IPS-18a (cell line): ENCODE measurements at regions not wholly inside any gene's neighbourhood (a gene's known extent, or its start where the extent isn't known, plus 50 kb on each side); places are given as distances from the start of the nearest gene placed in this dataset.

Source experiments
- H3K27ac ChIP-seq: one replicate; pipeline ENCODE4 v1.5.1; 2013; ENCODE audit warnings: low read length
- H3K27me3 ChIP-seq: one replicate; pipeline ENCODE4 v1.6.1; 2013; ENCODE audit warnings: mild to moderate bottlenecking, low read length; ENCODE audit not compliant: control insufficient read depth, insufficient read depth
- H3K36me3 ChIP-seq: one replicate; pipeline ENCODE4 v1.6.1; 2013; ENCODE audit warnings: low read depth, low read length; ENCODE audit not compliant: control insufficient read depth
- H3K4me1 ChIP-seq: one replicate; pipeline ENCODE4 v1.6.1; 2013; ENCODE audit warnings: low read depth, low read length; ENCODE audit not compliant: control insufficient read depth
- H3K4me3 ChIP-seq: one replicate; pipeline ENCODE4 v1.5.1; 2013; ENCODE audit warnings: low read length
- H3K9ac ChIP-seq: one replicate; pipeline ENCODE4 v1.6.1; 2013; ENCODE audit warnings: mild to moderate bottlenecking, low read length, moderate library complexity
- H3K9me3 ChIP-seq: one replicate; pipeline ENCODE4 v1.6.1; 2013; ENCODE audit warnings: low read depth, low read length; ENCODE audit not compliant: control insufficient read depth

DNA sequence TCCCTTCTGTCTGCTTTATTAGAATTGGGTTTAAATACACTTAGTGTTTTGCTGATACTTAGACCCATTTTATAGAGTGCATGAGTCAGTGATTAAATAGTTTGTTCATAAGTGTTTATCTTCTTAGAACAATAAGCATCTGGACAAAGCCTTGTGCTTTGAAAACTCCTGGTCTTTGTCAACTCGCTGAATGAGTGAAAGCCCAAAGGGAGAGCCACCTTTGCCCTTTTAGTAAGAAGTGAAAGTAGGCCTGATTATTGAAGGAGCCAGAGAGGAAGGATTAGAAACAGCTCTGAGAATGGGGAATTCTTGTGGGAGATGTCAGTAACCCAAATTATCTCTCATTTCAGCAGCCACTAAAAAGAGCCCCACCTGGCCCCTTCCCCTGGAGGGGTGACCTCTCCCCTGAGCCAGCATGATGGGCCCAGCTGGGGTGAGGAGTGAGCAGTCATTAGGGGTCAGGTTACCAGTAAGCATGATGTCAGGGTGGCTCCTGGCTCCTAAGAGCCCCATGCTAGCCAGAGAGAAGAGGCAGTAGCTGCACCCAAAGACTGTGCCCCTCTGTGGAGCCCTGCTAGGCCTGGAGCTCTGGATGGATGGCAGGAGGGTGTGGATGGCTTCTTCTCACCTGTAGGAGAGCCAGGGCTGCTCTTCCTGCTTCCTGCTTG, 125.1 kb upstream of the E2F8 start:
- Histone ChIP-seq H3K4me3 (no peak overlapping the region), H3K36me3 (no peaks in the 10 kb centered on the region), H3K9ac (no peak overlapping the region), H3K4me1 (peaks cover 9% of the 10 kb centered on the region), H3K27ac (no peak overlapping the region), H3K9me3 (no peaks in the 10 kb centered on the region), H3K27me3 (no peaks in the 10 kb centered on the region)

DNA sequence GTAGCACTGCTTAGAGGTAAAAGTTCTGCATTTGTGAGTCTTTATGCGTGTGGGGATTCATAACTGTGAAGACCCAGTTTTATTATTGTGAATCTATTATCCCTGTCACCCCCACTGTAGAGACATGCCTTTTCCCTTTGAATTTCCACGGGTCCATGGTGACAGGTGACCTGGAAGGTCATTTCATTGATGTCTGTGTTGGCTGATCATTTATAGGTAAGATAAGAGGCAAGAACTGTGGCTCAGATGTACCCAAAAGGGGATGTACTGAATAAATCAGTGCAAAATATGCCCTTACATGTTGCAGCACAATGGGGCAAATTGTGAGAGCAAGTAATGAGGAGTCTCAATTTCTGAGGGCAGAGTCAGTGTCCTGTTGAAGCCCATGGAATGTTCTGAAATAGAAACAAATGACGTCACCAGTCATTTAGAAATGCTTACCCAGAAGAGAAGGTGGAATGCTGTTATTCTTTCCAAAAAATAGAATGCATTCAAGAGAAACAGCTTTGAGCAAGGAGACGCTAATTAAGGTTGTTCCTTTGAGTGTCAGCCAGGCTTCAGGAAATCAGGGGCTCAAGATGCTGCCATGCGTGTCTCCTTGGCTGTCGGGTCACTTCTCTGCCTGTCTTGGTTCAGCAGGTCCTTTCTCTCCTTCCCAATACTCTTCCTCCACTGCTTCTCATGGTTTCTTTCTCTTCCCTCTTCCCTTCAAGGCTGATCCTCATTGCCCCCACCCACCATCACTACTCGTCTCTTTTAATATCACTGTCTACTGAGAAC, 118.7 kb upstream of the E2F8 start:
- Histone ChIP-seq H3K36me3 (no peaks in the 10 kb centered on the region), H3K27me3 (no peaks in the 10 kb centered on the region), H3K9ac (no peak overlapping the region), H3K4me1 (peaks cover 3% of the 10 kb centered on the region), H3K9me3 (no peaks in the 10 kb centered on the region), H3K4me3 (no peak overlapping the region), H3K27ac (no peak overlapping the region)

DNA sequence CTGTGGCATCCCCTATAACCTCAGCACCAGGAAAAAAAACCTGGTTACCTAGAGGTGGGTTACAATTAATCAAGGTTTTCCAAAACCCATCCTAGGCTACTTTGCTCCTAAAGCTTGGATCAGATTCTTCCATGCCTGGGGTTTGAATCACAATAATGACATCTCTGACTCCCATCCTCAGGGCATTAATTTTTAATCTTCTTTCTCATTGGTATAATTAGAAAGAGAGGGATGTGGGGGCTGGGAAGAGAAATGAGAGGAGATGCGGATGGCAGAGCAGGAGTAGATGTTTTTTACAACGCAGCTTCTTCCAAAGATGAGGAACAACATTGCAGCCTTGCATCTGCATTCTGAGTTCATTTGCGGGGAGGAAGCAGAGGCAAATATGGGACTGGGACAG, 117.2 kb upstream of the E2F8 start:
- no peak overlapping the region for H3K9ac ChIP-seq
- H3K4me1 ChIP-seq, result no peaks in the 10 kb centered on the region
- H3K9me3 ChIP-seq, result no peaks in the 10 kb centered on the region
- no peaks in the 10 kb centered on the region for H3K27me3 ChIP-seq
- H3K36me3 ChIP-seq, result no peaks in the 10 kb centered on the region
- no peak overlapping the region for H3K27ac ChIP-seq
- H3K4me3 ChIP-seq, result no peak overlapping the region

DNA sequence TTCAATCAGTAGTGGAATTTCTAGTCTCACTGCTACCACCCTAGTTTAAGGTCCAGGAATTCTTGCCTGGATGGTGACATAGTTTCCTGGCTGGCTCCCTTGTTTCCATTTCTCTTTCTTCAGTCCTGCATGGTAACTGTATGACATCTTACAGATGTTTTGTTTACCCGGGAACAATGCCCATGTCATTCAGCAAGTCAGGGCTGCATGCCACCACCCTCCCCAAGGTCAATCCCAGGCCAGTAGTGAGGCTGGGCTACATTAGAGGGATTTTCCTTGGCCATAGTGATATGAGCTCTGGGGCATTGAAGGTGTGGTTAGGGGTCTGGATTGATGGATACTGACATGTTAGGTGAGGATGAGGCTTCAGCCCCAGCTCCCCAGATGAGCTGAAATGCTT, 114.9 kb upstream of the E2F8 start:
- Histone ChIP-seq H3K4me1 (no peaks in the 10 kb centered on the region), H3K4me3 (no peak overlapping the region), H3K27me3 (no peaks in the 10 kb centered on the region), H3K36me3 (no peaks in the 10 kb centered on the region), H3K9ac (no peak overlapping the region), H3K27ac (no peak overlapping the region), H3K9me3 (no peaks in the 10 kb centered on the region)

DNA sequence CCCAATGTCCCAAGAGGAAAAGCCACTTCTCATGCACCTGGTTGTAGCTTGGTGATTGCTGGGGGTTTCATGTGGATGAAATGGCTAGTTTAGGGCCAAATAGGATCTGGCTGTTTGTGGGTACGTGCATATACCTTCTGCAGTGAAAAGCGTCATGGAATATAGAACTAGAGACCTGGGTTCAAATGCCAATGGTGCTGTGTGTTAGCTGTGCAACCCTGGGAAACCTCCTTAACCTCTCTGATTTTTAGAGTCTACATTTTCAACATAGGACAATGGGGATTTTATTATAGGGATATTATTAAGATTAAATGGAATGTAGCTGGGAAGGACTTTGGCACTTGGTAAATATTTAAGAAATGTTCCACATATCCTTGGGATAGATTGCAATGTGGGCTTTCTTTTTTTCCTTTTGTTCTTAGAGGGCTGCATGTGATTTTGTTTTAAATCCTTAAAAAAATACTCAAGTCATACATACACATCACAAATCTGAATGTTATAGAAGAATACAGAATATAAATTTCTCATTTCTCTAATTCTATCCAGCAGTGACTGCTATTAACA, 112.6 kb upstream of the E2F8 start:
- Histone ChIP-seq H3K9me3 (no peaks in the 10 kb centered on the region), H3K4me1 (no peaks in the 10 kb centered on the region), H3K9ac (no peak overlapping the region), H3K27ac (no peak overlapping the region), H3K27me3 (peaks cover 12% of the 10 kb centered on the region), H3K36me3 (no peaks in the 10 kb centered on the region), H3K4me3 (no peak overlapping the region)

DNA sequence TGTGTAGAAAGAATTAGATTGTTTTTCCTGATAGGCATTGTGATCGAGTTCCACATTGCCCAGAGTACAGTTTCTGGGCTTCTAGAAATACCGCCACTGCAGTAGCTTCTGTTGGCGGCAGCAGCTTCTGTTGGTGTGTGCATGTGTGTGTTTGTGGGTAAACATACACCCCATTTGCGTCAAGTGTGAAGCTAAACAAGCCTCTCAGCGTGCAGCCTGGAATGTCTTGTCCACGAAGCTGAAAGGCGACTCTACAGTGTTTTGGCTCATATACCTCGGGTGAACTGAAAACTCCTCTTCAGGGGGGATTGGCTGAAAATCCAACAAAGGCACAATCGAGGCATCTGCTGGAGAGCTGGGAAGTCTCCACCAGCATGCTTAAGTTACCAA, 112.0 kb upstream of the E2F8 start:
- H3K9ac ChIP-seq, result no peak overlapping the region
- H3K4me3 ChIP-seq, result no peak overlapping the region
- no peaks in the 10 kb centered on the region for H3K9me3 ChIP-seq
- H3K4me1 ChIP-seq, result no peaks in the 10 kb centered on the region
- H3K36me3 ChIP-seq, result no peaks in the 10 kb centered on the region
- H3K27ac ChIP-seq, result no peak overlapping the region
- H3K27me3 ChIP-seq, result peaks cover 18% of the 10 kb centered on the region

DNA sequence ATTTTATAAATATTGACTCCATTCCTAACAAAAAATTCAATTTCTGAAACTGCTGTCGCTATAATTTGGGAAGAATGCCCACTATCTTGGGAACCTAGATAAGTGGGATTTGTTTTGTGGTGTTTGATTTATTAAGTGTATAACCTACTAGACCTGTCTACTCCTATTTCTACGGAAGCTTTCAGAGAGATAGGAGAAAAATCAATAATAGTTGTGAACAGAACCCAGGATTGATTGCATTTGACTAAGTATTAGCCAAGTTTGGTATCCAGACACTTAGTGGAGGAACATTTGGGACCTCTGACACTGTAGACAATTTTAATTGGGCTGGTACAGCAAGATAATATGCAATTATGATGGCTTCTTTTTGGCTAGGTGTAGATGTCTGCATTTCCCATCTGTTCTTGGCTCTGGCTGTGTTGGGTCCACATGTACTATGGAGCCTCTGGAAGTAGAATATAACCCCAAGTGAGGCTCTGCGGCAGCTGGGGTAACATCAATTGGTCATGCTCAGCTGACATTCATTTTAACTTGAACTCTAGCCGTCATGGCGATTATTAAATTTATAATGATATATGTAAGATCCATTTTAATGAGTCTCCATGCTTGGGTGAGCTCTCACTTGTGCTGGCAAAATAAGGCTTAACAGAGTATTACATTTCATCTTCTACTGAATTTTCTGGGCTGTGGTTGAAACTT, 111.5 kb upstream of the E2F8 start:
- H3K4me1 ChIP-seq, result no peaks in the 10 kb centered on the region
- H3K4me3 ChIP-seq, result no peak overlapping the region
- H3K27me3 ChIP-seq, result peaks cover 23% of the 10 kb centered on the region
- H3K36me3 ChIP-seq, result no peaks in the 10 kb centered on the region
- H3K9ac ChIP-seq, result no peak overlapping the region
- no peaks in the 10 kb centered on the region for H3K9me3 ChIP-seq
- no peak overlapping the region for H3K27ac ChIP-seq

DNA sequence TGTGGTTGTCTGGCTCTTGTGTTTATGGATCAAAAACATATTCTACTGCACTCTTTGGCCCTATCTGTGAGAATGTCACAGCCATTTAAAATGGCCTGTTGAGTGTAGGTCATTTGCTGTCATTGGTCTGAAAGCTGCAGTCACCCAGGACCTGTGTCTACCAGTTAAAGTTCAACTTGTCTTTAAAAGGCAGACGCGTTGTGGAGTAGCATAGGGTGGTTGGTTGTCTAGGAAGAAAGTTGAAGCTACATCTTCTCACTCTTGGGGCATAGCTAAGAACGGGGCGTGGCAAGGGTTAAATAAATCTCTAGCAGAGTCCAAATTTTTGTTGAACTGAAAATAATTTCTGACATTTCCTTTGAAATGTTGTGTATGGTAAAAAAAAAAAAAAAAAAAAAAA, 110.7 kb upstream of the E2F8 start:
- Histone ChIP-seq H3K4me3 (no peak overlapping the region), H3K36me3 (no peaks in the 10 kb centered on the region), H3K9me3 (no peaks in the 10 kb centered on the region), H3K27me3 (peaks cover 31% of the 10 kb centered on the region), H3K27ac (no peak overlapping the region), H3K9ac (no peak overlapping the region), H3K4me1 (peaks cover 4% of the 10 kb centered on the region)

DNA sequence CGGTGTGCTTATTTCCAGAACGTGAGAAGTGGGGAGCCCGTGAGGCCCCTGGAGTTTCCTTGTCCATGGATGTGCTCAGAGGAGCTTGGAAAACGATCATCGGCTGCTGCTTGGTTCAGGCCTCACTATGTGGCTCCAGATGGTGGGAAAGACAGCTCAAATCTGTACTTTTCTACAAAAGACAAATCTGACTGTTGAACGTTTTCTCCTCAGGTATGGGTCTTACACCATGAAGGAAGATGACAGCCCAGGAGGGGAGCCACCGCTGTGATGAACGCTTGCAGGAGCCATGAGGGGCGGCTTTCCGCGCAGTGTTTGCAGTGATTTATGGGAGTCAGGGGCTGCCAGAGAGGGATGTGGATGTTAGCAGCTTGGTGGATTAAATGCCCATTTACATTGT, 109.4 kb upstream of the E2F8 start:
- Histone ChIP-seq H3K36me3 (no peaks in the 10 kb centered on the region), H3K9ac (no peak overlapping the region), H3K4me1 (peaks cover 7% of the 10 kb centered on the region), H3K27ac (no peak overlapping the region), H3K27me3 (peaks cover 44% of the 10 kb centered on the region), H3K9me3 (no peaks in the 10 kb centered on the region), H3K4me3 (no peak overlapping the region)

DNA sequence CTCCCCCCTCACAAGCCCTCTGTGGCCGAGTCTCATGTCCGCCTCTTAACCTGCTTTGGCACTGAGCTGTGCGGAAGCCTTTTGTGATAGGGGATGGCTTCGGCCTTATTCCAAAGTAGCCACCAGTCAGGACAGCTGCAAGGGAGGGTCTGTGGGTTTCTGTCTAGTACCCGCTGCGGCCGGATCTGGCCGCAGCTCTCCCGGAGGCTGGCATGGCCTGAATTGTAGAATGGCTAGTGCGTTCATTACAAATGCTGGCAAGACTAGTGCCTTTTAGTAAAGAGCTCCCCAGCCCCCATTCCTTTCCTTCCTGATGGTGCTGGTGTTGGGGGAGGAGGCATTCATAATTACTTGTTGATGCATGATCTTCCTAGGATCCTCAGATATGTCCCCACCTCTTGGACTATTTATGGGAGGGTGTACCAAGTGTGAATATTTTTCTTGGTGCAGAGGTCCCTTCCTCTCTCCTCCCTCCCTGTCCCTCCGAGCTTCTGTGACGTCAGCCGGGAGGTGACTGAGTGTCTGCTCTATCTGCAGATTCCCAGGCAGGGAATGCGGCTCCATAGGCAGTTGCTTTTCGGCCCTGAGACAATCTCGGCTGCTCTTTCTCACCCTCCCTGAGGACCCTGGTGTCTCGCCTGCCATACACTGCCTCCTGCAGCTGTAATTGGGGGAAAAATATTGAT, 108.7 kb upstream of the E2F8 start:
- H3K4me1 ChIP-seq, result peaks cover 7% of the 10 kb centered on the region
- no peak overlapping the region for H3K27ac ChIP-seq
- peaks cover 51% of the 10 kb centered on the region for H3K27me3 ChIP-seq
- H3K36me3 ChIP-seq, result no peaks in the 10 kb centered on the region
- H3K4me3 ChIP-seq, result no peak overlapping the region
- no peaks in the 10 kb centered on the region for H3K9me3 ChIP-seq
- no peak overlapping the region for H3K9ac ChIP-seq

DNA sequence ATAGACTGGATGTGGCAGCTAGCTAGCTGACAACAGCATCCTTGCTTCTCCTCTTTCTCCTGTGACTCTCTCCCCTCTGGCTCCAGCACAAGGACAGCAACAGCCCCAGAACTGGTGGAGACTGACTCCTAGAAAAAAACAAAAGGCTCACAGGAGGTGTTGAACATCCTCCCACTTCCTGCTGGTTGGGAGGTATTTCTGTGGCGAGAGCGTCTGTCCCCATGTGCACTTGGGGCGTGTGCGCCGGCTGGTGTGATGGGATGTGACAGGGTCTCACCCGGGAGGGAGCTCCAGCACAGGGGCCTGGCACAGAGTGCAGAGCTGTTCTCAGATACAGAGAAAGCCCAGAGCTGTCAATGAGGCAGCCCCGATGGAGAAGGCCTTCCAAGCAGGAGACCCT, 107.2 kb upstream of the E2F8 start:
- Histone ChIP-seq H3K4me3 (no peak overlapping the region), H3K9me3 (no peaks in the 10 kb centered on the region), H3K9ac (no peak overlapping the region), H3K36me3 (no peaks in the 10 kb centered on the region), H3K4me1 (peaks cover 7% of the 10 kb centered on the region), H3K27ac (no peak overlapping the region), H3K27me3 (peaks cover 66% of the 10 kb centered on the region)
